ENCODE measurements at regions not wholly inside any gene's neighbourhood (a gene's known extent, or its start where the extent isn't known, plus 50 kb on each side); places are given as distances from the start of the nearest gene placed in this dataset.
"Not testable (repeated sequence)": the region's sequence is repeated elsewhere in the genome, so short reads cannot be mapped to it uniquely, and the experiment has no call there.

- no peak for DNase-seq (ENCODE audit: low spot score)
These were observed 332.4 kb downstream of the DMAC1 start for GRCh38 chr9:7467186-7467585.

GRCh38 chr9:7461791-7462190 is 337.8 kb downstream of the DMAC1 start:
- no peak for DNase-seq (ENCODE audit: low spot score)

GRCh38 chr9:7456793-7457530 is 342.6 kb downstream of the DMAC1 start:
- DNase-seq (ENCODE audit: low spot score), result no peak

- DNase-seq (ENCODE audit: low spot score), result no peak
These were observed 343.2 kb downstream of the DMAC1 start for GRCh38 chr9:7456377-7456776.

GRCh38 chr9:7454624-7455023 is 345.0 kb downstream of the DMAC1 start:
- DNase-seq (ENCODE audit: low spot score), result no peak

- no peak for DNase-seq (ENCODE audit: low spot score)
These were observed 347.2 kb downstream of the DMAC1 start for GRCh38 chr9:7452378-7452777.

- DNase-seq (ENCODE audit: low spot score), result no peak
These were observed 348.5 kb downstream of the DMAC1 start for GRCh38 chr9:7451062-7451461.

- no peak for DNase-seq (ENCODE audit: low spot score)
These were observed 356.0 kb downstream of the DMAC1 start for GRCh38 chr9:7443541-7443940.

GRCh38 chr9:7439355-7439995 is 360.1 kb downstream of the DMAC1 start:
- DNase-seq (ENCODE audit: low spot score), result no peak

- DNase-seq (ENCODE audit: low spot score), result no peak
These were observed 362.8 kb downstream of the DMAC1 start for GRCh38 chr9:7436754-7437153.

GRCh38 chr9:7433508-7434292 is 365.9 kb downstream of the DMAC1 start:
- DNase-seq (ENCODE audit: low spot score), result no peak

GRCh38 chr9:7432989-7433388 is 366.6 kb downstream of the DMAC1 start:
- DNase-seq (ENCODE audit: low spot score), result no peak

- not testable (repeated sequence) for DNase-seq (ENCODE audit: low spot score)
These were observed 382.2 kb downstream of the DMAC1 start for GRCh38 chr9:7417397-7417796.

- no peak for DNase-seq (ENCODE audit: low spot score)
These were observed 383.7 kb downstream of the DMAC1 start for GRCh38 chr9:7415836-7416235.

- no peak for DNase-seq (ENCODE audit: low spot score)
These were observed 390.7 kb downstream of the DMAC1 start for GRCh38 chr9:7408845-7409244.

GRCh38 chr9:7407246-7407645 is 392.3 kb downstream of the DMAC1 start:
- DNase-seq (ENCODE audit: low spot score), result no peak

GRCh38 chr9:7405924-7406604 is 393.5 kb downstream of the DMAC1 start:
- DNase-seq (ENCODE audit: low spot score), result no peak

- no peak for DNase-seq (ENCODE audit: low spot score)
These were observed 395.6 kb downstream of the DMAC1 start for GRCh38 chr9:7403839-7404487.

GRCh38 chr9:7403028-7403389 is 396.6 kb downstream of the DMAC1 start:
- DNase-seq (ENCODE audit: low spot score), result no peak

- no peak for DNase-seq (ENCODE audit: low spot score)
These were observed 397.1 kb downstream of the DMAC1 start for GRCh38 chr9:7402334-7403027.

GRCh38 chr9:7401116-7401515 is 398.5 kb downstream of the DMAC1 start:
- DNase-seq (ENCODE audit: low spot score), result no peak
